ENCODE measurements at regions not wholly inside any gene's neighbourhood (a gene's known extent, or its start where the extent isn't known, plus 50 kb on each side); places are given as distances from the start of the nearest gene placed in this dataset.

- H3K36me3 ChIP-seq (ENCODE audit: insufficient read depth, low read length): no peaks in the 10 kb centered on the region
- TF ChIP-seq POLR2AphosphoS5 (IDR thresholded peaks at IDR 0.05; ENCODE audit: borderline replicate concordance, low read depth, low read length) (no peak), EZH2 (IDR thresholded peaks at IDR 0.05) (no peak), FOXP2 (optimal IDR thresholded peaks at IDR 0.05; ENCODE audit: control extremely low read depth, extremely low read length, insufficient read depth) (no peak)
- no peaks in the 10 kb centered on the region for H3K9me3 ChIP-seq (ENCODE audit: low read depth, low read length)
- DNase-seq (ENCODE audit: low read depth, low spot score): no peak
- H3K4me3 ChIP-seq: no peak overlapping the region
- no peak overlapping the region for H3K27ac ChIP-seq
- no peak overlapping the region for H3K9ac ChIP-seq (ENCODE audit: insufficient read length)
Measured at GRCh38 chr6:145258122-145258521, 477.2 kb downstream of the EPM2A start.

DNA sequence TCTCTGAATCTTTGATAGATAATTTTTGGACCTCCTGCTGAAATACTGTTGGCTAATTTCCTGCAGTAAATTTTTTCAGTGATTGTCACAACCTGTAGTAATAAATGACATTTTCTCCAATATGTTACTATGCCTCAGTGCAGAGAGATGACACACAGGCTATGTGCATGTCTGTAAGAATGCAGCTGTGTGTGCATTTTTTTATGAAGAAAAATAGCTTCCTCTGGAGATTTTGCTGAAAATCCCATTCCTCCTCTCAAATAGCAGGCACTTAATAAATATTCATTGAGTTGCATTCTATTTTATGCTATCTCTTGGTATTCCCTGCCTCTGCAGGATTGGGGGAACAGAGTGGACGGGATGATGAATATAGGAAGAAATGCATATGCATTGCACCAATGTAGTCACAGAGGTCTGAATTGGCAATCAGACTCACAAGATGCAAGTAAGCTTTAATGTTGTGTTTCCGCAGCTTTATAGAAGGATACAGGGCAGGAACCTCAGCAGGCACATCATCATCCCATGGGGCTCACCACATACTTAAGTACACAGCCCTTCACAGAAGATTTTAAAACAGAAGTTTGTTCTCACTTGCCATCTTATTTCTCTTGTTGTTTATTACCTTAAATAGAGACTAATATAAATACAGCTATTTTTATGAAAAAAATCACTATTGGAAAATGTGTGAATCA is 474.7 kb downstream of the EPM2A start:
- Histone ChIP-seq H3K4me3 (0 out of 2 replicates have a peak overlapping the region, but pooled peaks have one; percentile 10), H3K9ac (ENCODE audit: insufficient read length) (no peak overlapping the region), H3K36me3 (ENCODE audit: insufficient read depth, low read length) (no peaks in the 10 kb centered on the region), H3K27ac (no peak overlapping the region), H3K9me3 (ENCODE audit: low read depth, low read length) (no peaks in the 10 kb centered on the region)
- peak; percentile 65 for DNase-seq (ENCODE audit: low read depth, low spot score)
- TF ChIP-seq FOXP2 (optimal IDR thresholded peaks at IDR 0.05; ENCODE audit: control extremely low read depth, extremely low read length, insufficient read depth): no peak
- TF ChIP-seq POLR2AphosphoS5 (IDR thresholded peaks at IDR 0.05; ENCODE audit: borderline replicate concordance, low read depth, low read length): no peak
- TF ChIP-seq EZH2 (IDR thresholded peaks at IDR 0.05): no peak

GRCh38 chr6:145261758-145262157 is 473.6 kb downstream of the EPM2A start:
- TF ChIP-seq FOXP2 (optimal IDR thresholded peaks at IDR 0.05; ENCODE audit: control extremely low read depth, extremely low read length, insufficient read depth): no peak
- TF ChIP-seq POLR2AphosphoS5 (IDR thresholded peaks at IDR 0.05; ENCODE audit: borderline replicate concordance, low read depth, low read length): no peak
- no peak for TF ChIP-seq EZH2 (IDR thresholded peaks at IDR 0.05)
- Histone ChIP-seq H3K27ac (no peak overlapping the region), H3K4me3 (no peak overlapping the region)

GRCh38 chr6:145262771-145263170 is 472.5 kb downstream of the EPM2A start:
- H3K36me3 ChIP-seq (ENCODE audit: insufficient read depth, low read length): no peaks in the 10 kb centered on the region
- H3K4me3 ChIP-seq: no peak overlapping the region
- H3K9me3 ChIP-seq (ENCODE audit: low read depth, low read length): no peaks in the 10 kb centered on the region
- no peak for DNase-seq (ENCODE audit: low read depth, low spot score)
- TF ChIP-seq POLR2AphosphoS5 (IDR thresholded peaks at IDR 0.05; ENCODE audit: borderline replicate concordance, low read depth, low read length): no peak
- TF ChIP-seq EZH2 (IDR thresholded peaks at IDR 0.05): no peak
- TF ChIP-seq FOXP2 (optimal IDR thresholded peaks at IDR 0.05; ENCODE audit: control extremely low read depth, extremely low read length, insufficient read depth): no peak
- H3K27ac ChIP-seq: no peak overlapping the region
- H3K9ac ChIP-seq (ENCODE audit: insufficient read length): no peak overlapping the region

More at GRCh38 chr6:145261758-145262157, 473.6 kb downstream of the EPM2A start:
- Histone ChIP-seq H3K9ac (ENCODE audit: insufficient read length) (no peak overlapping the region), H3K9me3 (ENCODE audit: low read depth, low read length) (no peaks in the 10 kb centered on the region), H3K36me3 (ENCODE audit: insufficient read depth, low read length) (no peaks in the 10 kb centered on the region)
- no peak for DNase-seq (ENCODE audit: low read depth, low spot score)

DNA sequence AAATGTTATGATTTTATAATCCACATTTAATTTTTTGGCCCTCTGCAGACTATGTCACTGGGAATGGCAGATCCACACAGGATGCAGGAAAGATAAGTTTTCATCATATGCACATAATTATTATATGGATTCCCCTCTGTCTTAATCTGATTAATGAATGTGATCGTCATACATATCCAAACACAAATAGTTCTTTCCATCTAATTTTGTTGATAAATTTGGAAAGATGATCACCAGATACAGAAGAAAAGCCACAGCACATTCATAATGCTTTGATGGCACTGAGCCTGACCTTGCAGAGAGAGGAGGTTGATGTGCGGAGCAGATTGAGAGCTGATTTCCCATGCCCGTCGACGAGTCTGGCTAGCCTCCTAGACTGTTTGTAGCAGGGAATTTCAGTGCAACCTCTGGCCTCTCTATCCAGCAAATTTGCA is 471.5 kb downstream of the EPM2A start:
- no peaks in the 10 kb centered on the region for H3K9me3 ChIP-seq (ENCODE audit: low read depth, low read length)
- no peak for DNase-seq (ENCODE audit: low read depth, low spot score)
- no peak overlapping the region for H3K27ac ChIP-seq

DNA sequence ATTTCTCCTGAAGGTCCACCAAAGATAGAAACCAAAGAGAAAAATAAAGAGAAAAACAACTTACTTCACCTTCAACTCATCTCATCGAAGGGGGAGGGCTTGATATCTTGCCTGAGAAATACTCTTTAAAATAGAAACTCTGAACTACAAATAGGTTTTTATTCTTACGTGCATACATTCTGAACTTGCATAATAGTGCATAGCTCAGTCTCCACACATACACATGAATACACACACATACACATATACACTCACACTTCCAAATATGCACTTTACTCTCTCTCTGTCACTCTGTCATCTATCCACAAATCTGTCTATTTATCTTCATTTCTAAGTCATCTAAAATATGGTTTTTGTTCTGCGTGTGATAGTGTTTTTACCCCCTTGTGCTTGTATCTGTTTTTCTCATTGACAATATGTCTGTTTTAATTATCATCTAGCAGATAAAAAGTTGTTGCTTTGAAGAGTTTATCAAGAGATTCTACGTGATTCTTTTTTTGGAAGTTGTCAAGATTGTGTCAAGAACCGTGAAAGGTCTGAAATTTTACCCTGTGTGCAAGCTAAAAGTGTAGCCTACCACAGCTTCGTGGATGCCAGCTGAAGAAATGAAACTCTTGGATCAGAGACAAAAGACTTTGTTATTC is 468.8 kb downstream of the EPM2A start:
- no peak overlapping the region for H3K4me3 ChIP-seq
- H3K9ac ChIP-seq (ENCODE audit: insufficient read length): no peak overlapping the region
- TF ChIP-seq POLR2AphosphoS5 (IDR thresholded peaks at IDR 0.05; ENCODE audit: borderline replicate concordance, low read depth, low read length): no peak
- H3K27ac ChIP-seq: no peak overlapping the region
- H3K36me3 ChIP-seq (ENCODE audit: insufficient read depth, low read length): no peaks in the 10 kb centered on the region
- no peaks in the 10 kb centered on the region for H3K9me3 ChIP-seq (ENCODE audit: low read depth, low read length)
- no peak for DNase-seq (ENCODE audit: low read depth, low spot score)

More for the DNA sequence above, 471.5 kb downstream of the EPM2A start:
- TF ChIP-seq FOXP2 (optimal IDR thresholded peaks at IDR 0.05; ENCODE audit: control extremely low read depth, extremely low read length, insufficient read depth): no peak
- H3K4me3 ChIP-seq: no peak overlapping the region
- H3K9ac ChIP-seq (ENCODE audit: insufficient read length): no peak overlapping the region
- no peaks in the 10 kb centered on the region for H3K36me3 ChIP-seq (ENCODE audit: insufficient read depth, low read length)

DNA sequence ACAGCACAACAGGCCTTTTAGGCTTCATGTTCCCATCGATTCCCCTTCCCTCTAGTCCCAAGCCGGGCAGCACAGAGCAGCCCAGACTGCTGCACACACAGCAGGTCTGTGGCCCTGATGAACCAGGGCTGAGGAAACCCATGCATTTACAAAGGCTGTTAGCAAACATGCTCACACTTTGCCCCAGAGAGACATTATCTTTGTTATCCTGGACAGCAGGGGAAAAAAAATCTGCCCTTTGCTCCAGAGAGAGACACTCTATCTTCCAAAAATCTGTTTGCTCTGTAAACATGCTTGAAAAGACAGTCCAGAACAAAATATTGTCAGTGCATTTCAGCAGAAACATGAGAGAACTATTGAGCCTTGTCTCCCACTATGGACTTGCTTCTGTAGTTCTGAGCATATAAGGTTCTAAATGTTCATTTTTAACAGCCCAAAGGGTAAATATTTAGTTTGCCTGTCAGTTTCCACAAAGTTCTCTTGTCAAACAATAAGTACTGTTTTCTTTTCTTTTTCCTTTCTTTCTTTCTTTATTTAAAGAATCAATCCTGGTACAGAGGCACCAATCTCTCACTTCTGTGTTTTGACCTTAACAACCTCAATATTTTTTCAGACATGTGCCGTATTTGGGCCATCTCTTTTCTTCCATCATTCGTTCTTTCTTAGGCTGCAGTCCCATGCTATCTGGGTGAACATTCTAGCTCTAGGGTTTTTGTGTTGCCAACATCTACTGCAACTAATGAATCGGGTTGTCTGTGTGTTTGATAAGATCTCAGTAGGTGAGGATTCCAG is 468.0 kb downstream of the EPM2A start:
- Histone ChIP-seq H3K4me3 (no peak overlapping the region), H3K9ac (ENCODE audit: insufficient read length) (no peak overlapping the region), H3K27ac (no peak overlapping the region), H3K9me3 (ENCODE audit: low read depth, low read length) (no peaks in the 10 kb centered on the region), H3K36me3 (ENCODE audit: insufficient read depth, low read length) (no peaks in the 10 kb centered on the region)
- no peak for DNase-seq (ENCODE audit: low read depth, low spot score)
- TF ChIP-seq EZH2 (IDR thresholded peaks at IDR 0.05) (no peak), FOXP2 (optimal IDR thresholded peaks at IDR 0.05; ENCODE audit: control extremely low read depth, extremely low read length, insufficient read depth) (no peak), POLR2AphosphoS5 (IDR thresholded peaks at IDR 0.05; ENCODE audit: borderline replicate concordance, low read depth, low read length) (no peak)

DNA sequence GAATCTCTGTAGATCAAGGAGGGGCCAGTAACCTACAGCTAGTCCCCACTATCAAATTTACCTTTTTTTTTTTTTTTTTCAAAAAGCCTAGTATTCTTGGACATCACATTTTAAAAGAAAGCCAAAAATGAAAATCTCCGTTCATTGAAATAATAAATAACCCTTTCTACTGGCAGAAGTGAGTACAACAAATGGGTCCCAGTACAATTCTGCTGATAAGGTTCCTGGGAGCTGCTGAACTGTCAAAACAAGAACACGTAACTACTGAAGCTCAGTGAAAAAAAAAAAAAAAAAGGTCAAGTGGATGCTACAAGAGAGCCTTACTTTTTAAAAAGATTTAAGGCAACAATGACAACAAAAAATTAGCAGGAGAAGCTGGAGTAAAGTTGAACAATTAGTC is 464.9 kb downstream of the EPM2A start:
- H3K36me3 ChIP-seq (ENCODE audit: insufficient read depth, low read length): no peaks in the 10 kb centered on the region
- TF ChIP-seq FOXP2 (optimal IDR thresholded peaks at IDR 0.05; ENCODE audit: control extremely low read depth, extremely low read length, insufficient read depth) (no peak), EZH2 (IDR thresholded peaks at IDR 0.05) (no peak), POLR2AphosphoS5 (IDR thresholded peaks at IDR 0.05; ENCODE audit: borderline replicate concordance, low read depth, low read length) (no peak)
- no peaks in the 10 kb centered on the region for H3K9me3 ChIP-seq (ENCODE audit: low read depth, low read length)
- H3K9ac ChIP-seq (ENCODE audit: insufficient read length): no peak overlapping the region
- H3K4me3 ChIP-seq: no peak overlapping the region
- no peak for DNase-seq (ENCODE audit: low read depth, low spot score)
- H3K27ac ChIP-seq: no peak overlapping the region

All from SK-N-MC (cell line).